Skeletal muscle cell (primary cell): ENCODE measurements at regions not wholly inside any gene's neighbourhood (a gene's known extent, or its start where the extent isn't known, plus 50 kb on each side); places are given as distances from the start of the nearest gene placed in this dataset.
"Not testable (repeated sequence)": the region's sequence is repeated elsewhere in the genome, so short reads cannot be mapped to it uniquely, and the experiment has no call there.

Experiments
- DNase-seq: peaks from one replicate; pipeline ENCODE4 v3.0.0-alpha.2; 2010; ENCODE audit warnings: low read depth
- H3K4me3 ChIP-seq: 2 replicates; pipeline ENCODE4 v1.5.1; 2011; ENCODE audit warnings: low read depth, mild to moderate bottlenecking, control low read depth, low read length, moderate library complexity

DNA sequence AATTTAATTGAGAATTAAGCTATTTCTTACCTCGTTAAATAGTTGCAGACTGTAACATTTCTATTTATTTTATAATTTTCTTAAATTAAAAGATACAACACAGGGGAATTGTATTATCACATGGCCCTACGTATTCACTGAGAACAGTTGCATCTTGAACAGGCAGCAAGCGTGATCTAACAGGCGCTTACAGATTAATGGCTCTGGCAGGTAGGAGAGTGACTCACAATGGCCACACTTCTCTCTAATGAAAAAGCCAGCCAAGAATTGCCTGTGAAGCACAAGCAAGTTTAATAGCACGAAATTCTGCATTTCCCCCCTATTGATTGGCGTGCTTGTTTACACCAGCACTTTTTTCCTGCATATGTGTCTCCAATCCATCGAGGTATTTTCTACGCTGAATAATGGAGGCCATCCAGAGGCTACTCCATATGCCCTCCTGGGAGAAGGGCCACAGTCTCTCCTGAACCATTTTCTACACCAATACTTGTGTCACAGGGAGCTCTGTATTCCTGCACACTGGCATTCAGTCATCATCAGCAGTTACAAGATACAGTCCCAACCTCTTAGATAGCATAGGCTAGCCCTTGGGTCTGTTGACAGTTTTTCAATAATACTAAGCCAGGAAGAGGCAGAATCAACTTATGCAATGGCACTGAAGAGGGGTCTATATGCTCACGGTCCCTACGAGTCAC, 150.6 kb upstream of the PLD5 start:
- no peak for DNase-seq
- H3K4me3 ChIP-seq: no peak overlapping the region

DNA sequence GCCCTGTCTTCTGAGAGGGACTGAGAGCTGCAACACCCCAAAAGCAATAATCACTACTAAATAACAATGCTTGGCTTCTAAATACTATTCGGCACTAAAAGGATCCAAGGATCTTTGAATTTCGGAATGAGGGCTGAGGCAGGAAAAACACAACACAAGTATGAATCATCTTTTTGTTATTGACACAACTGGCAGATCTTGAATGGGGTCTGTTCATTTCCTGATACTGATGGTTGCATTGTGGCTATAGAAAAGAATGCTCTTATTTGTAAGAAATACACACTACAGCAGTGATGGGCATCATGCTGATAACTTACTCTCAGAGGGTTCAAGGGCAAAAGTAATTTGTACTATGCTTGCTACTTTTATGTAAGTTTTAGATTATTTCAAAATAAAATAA, 149.2 kb upstream of the PLD5 start:
- no peak for DNase-seq
- H3K4me3 ChIP-seq: no peak overlapping the region

DNA sequence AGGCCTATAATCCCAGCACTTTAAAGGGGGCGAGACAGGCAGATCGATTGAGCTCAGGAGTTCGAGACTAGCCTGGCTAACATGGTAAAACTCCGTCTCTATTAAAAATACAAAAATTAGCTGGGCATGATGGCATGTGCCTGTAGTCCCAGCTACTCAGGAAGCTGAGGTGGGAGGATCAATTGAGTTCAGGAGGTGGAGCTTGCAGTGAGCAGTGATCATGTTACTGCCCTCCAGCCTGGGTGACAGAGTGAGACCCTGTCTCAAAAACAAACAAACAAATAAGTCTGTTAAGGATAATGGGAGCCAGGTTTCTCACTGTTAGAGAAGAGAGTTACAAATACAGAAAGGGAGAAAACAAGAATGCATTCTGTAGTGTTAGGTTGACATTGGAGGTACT, 148.7 kb upstream of the PLD5 start:
- not testable (repeated sequence) for DNase-seq, H3K4me3 ChIP-seq

- H3K4me3 ChIP-seq: no peak overlapping the region
- no peak for DNase-seq
These were observed 145.5 kb upstream of the PLD5 start for GRCh38 chr1:242670019-242670418.

DNA sequence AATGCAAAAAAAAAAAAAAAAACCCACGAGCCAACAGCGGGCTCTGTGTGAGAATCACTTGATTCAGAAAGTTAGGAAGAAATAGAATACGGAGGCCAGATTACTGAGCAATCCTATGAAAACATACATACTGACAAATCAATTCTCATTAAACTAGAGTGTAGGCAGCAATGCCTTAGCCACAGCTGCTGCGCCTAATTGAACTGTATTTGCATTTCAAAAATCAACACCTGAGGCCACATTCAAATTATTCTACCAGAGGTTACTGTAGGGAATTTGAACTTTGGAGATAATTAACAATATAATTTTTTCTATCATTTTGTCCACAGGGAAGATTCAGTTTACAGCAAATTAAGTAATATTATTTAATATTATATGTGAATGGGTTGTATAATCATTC, 138.4 kb upstream of the PLD5 start:
- no peak for DNase-seq
- no peak overlapping the region for H3K4me3 ChIP-seq

DNA sequence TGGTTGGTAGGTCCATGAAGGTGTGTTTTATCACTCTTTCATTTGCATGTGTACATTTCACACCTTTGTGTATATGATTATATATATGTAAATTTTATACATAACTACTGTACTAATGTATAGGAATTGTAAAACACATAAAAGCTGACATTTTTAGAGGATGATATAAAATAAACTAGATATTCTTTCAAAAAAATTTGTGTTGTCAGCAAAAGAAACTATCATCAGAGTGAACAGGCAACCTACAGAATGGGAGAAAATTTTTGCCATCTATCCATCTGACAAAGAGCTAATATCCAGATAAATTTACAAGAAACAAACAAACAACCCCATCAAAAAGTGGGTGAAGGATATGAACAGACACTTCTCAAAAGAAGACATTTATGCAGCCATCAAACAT, 129.3 kb upstream of the PLD5 start:
- not testable (repeated sequence) for H3K4me3 ChIP-seq, DNase-seq

DNA sequence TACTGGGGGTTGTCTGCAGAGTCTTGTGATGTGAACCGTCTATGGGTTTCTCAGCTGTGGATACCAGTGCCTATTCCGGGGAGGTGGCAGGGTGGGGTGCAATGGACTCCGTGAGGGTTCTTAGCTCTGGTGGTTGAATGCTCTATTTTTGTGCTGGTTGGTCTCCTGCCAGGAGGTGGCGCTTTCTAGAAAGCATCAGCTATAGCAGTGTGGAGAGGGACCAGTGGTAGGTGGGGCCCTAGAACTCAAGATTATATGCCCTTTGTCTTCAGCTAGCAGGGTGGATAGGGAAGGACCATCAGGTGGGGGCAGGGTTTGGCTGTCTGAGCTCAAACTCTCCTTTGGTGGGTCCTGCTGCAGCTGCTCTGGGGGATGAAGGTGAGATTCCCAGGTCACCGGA, 127.3 kb upstream of the PLD5 start:
- no peak for DNase-seq
- no peak overlapping the region for H3K4me3 ChIP-seq

- no peak for DNase-seq
- no peak overlapping the region for H3K4me3 ChIP-seq
These were observed 117.0 kb upstream of the PLD5 start for GRCh38 chr1:242641461-242641860.

DNA sequence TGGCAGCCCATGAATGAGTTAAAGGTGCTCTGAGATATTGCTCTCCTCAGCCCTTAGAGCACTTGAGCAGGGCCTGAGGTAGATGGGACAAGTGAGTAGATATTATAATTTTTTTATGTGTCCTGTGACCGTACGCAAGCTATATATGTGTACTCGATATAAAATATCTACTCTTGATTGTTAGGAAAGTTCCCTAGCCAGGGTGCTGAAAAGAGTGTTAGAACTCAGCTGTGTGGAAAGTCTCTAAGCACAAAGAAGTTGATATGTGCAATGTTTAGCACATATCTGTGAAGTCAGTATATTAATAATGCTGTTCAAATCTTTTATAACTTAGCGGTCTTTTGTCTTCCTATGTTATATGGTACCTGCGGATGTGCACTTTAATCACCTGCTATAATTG, 114.6 kb upstream of the PLD5 start:
- DNase-seq: no peak

GRCh38 chr1:242634732-242635131, 110.2 kb upstream of the PLD5 start:
- no peak for DNase-seq

More for the DNA sequence above, 114.6 kb upstream of the PLD5 start:
- H3K4me3 ChIP-seq: no peak overlapping the region

DNA sequence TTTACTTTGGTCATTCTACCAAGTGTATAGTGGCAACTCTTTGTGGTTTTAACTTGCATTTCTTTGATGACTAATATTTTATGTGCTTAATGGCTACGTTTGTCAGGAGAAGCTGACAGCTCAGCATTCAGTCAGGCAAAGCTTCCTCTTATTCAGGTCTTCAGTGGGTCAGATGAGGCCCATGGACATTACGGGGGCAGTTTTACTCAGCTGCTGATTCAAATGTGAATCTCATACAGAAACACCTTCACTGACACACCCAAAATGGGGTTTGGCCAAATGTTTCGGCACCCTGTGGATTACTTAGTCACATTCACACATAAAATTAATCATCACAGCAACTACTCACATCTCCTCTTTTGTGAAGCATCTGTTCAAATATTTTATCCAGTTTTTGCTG, 104.9 kb upstream of the PLD5 start:
- DNase-seq: no peak
- H3K4me3 ChIP-seq: no peak overlapping the region

More at GRCh38 chr1:242634732-242635131, 110.2 kb upstream of the PLD5 start:
- H3K4me3 ChIP-seq: no peak overlapping the region

DNA sequence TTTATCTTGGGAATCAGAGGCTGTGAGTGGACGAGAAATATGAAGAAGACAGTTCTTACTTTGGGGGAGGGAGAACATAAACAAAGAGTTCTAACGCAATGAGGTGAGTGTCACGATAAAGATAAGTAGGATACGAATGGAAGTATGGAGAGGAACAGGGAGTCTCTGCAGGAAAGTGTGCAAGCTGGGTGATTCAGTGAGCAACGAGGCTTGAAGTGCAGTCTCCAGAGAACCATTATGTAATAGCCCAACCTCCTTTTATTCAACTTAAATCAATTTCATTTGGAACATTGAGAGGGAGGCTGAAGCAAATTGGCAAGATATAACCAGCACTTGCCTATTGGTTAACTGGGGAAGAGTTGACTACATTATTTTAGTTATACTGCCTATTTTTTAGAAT, 99.3 kb upstream of the PLD5 start:
- H3K4me3 ChIP-seq: no peak overlapping the region
- DNase-seq: no peak

DNA sequence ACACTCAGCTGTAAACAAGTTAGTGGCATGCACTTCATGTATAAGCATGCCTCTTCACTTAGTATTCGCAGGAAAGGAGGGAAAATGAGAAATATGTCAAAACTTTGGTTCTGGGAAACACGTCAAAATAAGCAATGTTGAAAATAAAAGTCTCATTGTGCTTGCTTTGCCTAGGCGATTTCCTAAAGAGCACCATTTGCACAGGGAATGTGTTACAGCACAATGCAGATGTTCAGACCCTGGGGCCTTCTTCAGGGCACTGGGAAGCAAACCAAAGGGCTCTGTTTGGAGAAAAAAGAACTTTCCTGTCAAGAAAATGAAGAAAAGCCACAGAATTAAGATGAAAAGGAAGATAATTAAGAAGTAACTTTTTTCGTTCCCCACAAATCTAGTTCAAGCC, 98.6 kb upstream of the PLD5 start:
- H3K4me3 ChIP-seq: no peak overlapping the region
- no peak for DNase-seq

GRCh38 chr1:242613266-242613815, 88.8 kb upstream of the PLD5 start:
- DNase-seq: no peak
- H3K4me3 ChIP-seq: no peak overlapping the region

GRCh38 chr1:242610209-242610608, 85.7 kb upstream of the PLD5 start:
- no peak for DNase-seq
- no peak overlapping the region for H3K4me3 ChIP-seq

- no peak overlapping the region for H3K4me3 ChIP-seq
These were observed 81.0 kb upstream of the PLD5 start for GRCh38 chr1:242605521-242605920.

DNA sequence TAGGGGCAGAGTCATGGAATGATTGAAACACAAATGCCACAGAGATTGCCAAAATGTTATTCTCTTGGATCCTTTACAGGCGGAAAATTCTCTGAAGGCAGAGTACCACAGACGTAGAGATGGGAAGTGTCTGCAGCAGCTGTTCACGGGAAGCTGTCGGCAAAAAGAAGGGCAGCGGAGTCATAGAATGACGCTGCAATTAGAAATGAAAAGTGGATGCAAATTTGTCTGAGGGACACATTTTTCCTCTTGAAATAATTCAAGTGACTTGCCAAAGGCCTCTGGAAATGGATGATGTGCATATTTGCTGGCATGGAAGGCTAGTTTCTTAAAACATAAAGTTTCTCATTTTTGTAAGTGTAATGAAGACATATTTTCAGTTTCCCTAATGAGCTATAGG, 77.5 kb upstream of the PLD5 start:
- no peak overlapping the region for H3K4me3 ChIP-seq
- DNase-seq: no peak

More at GRCh38 chr1:242605521-242605920, 81.0 kb upstream of the PLD5 start:
- DNase-seq: no peak

- H3K4me3 ChIP-seq, DNase-seq: not testable (repeated sequence)
These were observed 69.3 kb upstream of the PLD5 start for GRCh38 chr1:242593756-242594155.

DNA sequence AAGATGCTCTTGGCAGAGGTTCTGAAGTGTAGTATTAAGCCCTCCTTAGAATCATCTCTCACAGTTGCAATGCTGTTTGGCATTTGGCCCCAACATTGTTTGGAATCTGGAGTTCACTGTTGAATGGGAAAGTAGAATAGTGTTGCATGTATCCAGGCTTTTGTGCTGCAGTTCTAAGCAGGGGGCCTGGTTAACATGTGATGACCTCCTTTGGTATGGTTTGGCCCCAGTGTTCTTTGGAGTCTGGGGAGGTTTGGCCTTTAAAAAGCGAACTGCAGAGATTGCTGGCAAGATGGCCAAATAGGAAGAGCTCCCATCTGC, 61.8 kb upstream of the PLD5 start:
- no peak for DNase-seq
- H3K4me3 ChIP-seq: no peak overlapping the region

DNA sequence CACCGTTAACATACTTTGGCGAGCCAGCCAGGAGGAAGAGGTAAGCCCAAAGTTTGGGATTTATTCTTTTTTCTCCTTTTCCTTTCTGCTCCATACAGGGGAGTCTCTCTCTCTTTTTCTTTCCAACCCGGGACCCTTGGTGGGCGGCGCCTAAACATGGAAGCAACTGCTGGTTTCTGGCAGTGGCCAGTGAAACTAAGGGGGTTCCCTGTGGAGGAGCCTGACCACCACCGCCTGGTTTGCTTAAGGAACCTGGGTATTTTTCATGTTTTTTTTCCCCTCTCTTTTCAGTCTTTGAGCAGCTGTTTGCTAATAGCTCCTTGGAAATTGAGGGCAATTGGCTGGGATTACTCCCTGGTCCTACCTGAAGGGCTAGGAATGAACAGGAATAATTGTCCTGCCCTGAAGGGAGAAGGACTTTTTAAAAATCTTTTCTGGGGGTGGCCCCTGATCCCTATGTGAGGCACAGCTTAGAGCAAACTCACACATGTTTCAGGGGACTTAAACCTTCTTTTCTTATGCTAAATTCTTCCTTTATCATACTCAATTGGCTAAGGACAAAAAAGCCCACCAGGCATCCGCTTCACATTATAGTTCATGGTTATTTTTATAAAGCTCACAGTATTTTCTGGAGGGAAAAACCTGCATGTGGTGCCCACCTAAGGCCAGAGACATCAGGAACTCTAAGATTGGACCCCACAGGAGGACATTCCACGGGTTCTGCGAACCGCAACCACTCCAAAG, 61.3 kb upstream of the PLD5 start:
- no peak for DNase-seq
- H3K4me3 ChIP-seq: no peak overlapping the region

DNA sequence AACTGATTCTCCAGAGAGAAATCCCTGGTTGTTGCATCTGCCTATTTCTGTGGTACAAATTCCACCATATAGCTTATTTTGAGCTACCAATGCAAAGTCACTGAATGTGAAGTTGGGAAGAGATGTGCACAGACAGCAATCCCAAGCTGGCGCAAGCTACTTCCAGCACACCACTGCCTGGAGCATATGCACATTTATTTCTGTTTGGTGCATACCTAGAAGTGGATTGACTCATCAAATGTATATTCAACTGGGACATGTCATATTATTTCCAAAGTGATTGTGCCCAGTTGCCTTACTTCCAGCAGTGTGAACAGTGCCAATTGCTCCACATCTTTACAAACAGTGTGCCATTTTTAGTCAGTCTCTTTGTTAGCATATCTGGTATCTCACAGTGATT, 58.2 kb upstream of the PLD5 start:
- no peak for DNase-seq
- H3K4me3 ChIP-seq: no peak overlapping the region
